CD4-positive, alpha-beta memory T cell (primary cell): ENCODE measurements at regions not wholly inside any gene's neighbourhood (a gene's known extent, or its start where the extent isn't known, plus 50 kb on each side); places are given as distances from the start of the nearest gene placed in this dataset.

Experiments
- CTCF ChIA-PET: fragments of 350-600 bp; sonication (Branson Sonifier 250); formaldehyde crosslinking; loops from one replicate; lab custom pipeline; 2021; ENCODE audit warnings: inconsistent platforms; ENCODE audit not compliant: partially characterized antibody; lab: Charles Lee
- POLR2A ChIA-PET: fragments of 350-600 bp; sonication (Branson Sonifier 250); formaldehyde crosslinking; loops from one replicate; lab custom pipeline; 2021; ENCODE audit not compliant: partially characterized antibody; lab: Charles Lee
- DNase-seq, 5 donors: peaks; one replicate each; pipeline versions ENCODE4 v3.0.0 to v3.0.0-alpha.2; 2020 to 2022; ENCODE audit warnings: mixed read lengths in 1 of 5
- H3K27ac ChIP-seq: one replicate; pipeline ENCODE4 v1.7.0; 2013; ENCODE audit warnings: low read depth, low read length
- H3K27me3 ChIP-seq: 2 replicates; pipeline ENCODE4 v1.7.0; 2013; ENCODE audit warnings: mild to moderate bottlenecking, low read length, moderate library complexity; ENCODE audit not compliant: insufficient read depth
- H3K36me3 ChIP-seq: 2 replicates; pipeline ENCODE4 v1.7.0; 2013; ENCODE audit warnings: mild to moderate bottlenecking, low read length, moderate library complexity; ENCODE audit not compliant: insufficient read depth
- H3K4me1 ChIP-seq: 2 replicates; pipeline ENCODE4 v1.7.0; 2013; ENCODE audit warnings: mild to moderate bottlenecking, low read length, moderate library complexity; ENCODE audit not compliant: insufficient read depth
- H3K4me3 ChIP-seq, 2 donors: one replicate each; pipeline ENCODE4 v1.7.0; 2013; ENCODE audit warnings: low read length in 2 of 2, mild to moderate bottlenecking in 1 of 2
- H3K9me3 ChIP-seq, 2 donors: one replicate each; pipeline ENCODE4 v1.7.0; 2013; ENCODE audit warnings: low read length in 2 of 2, control low read depth in 1 of 2; ENCODE audit not compliant: control insufficient read depth in 1 of 2
- H3K27ac Mint-ChIP-seq, 7 donors: one replicate each; pipeline ENCODE4 v1.8.0; 2020 to 2021; ENCODE audit warnings: mixed read lengths in 7 of 7, mild to moderate bottlenecking in 6 of 7, inconsistent platforms in 3 of 7, moderate library complexity in 3 of 7
- H3K27me3 Mint-ChIP-seq, 2 donors: one replicate each; pipeline ENCODE4 v1.8.0; 2020 to 2021; ENCODE audit warnings: mixed read lengths in 2 of 2
- H3K36me3 Mint-ChIP-seq, 2 donors: one replicate each; pipeline ENCODE4 v1.8.0; 2020 to 2021; ENCODE audit warnings: mixed read lengths in 2 of 2, inconsistent platforms in 1 of 2, mild to moderate bottlenecking in 1 of 2
- H3K4me1 Mint-ChIP-seq, 4 donors: one replicate each; pipeline ENCODE4 v1.8.0; 2020 to 2021; ENCODE audit warnings: mixed read lengths in 4 of 4, mild to moderate bottlenecking in 1 of 4
- H3K4me3 Mint-ChIP-seq, 8 donors: one replicate each; pipeline ENCODE4 v1.8.0; 2020 to 2021; ENCODE audit warnings: mixed read lengths in 8 of 8, mild to moderate bottlenecking in 7 of 8, moderate library complexity in 6 of 8, inconsistent platforms in 3 of 8
- H3K9me3 Mint-ChIP-seq, 8 donors: one replicate each; pipeline ENCODE4 v1.8.0; 2020 to 2021; ENCODE audit warnings: mixed read lengths in 8 of 8, mild to moderate bottlenecking in 5 of 8, inconsistent platforms in 3 of 8, moderate library complexity in 1 of 8
- intact Hi-C: fragments of 100-400 bp; cut with micrococcal nuclease; formaldehyde crosslinking; loops from one replicate; pipeline ENCODE4 v1.15.1; 2023

- Mint-ChIP-seq H3K4me1 (no peaks in the 10 kb centered on the region), H3K4me3 (no peak overlapping the region), H3K36me3 (no peaks in the 10 kb centered on the region), H3K9me3 (peaks cover 0 to 3% (median 0%) of the 10 kb centered on the region in 8 donors), H3K27ac (no peak overlapping the region), H3K27me3 (peaks cover 0 to 6% of the 10 kb centered on the region in 2 donors)
- H3K9me3 ChIP-seq, result no peaks in the 10 kb centered on the region
- intact Hi-C loops, result no loop called here
- H3K27ac ChIP-seq, result no peak overlapping the region
- H3K4me3 ChIP-seq, result no peak overlapping the region
- no peaks in the 10 kb centered on the region for H3K36me3 ChIP-seq
- no peak for DNase-seq
- no peaks in the 10 kb centered on the region for H3K27me3 ChIP-seq
- CTCF ChIA-PET, result no interaction called here
- POLR2A ChIA-PET, result no interaction called here
- H3K4me1 ChIP-seq, result no peaks in the 10 kb centered on the region
Measured at GRCh38 chr18:47547539-47548202, 296.2 kb upstream of the SKOR2 start.

- Histone ChIP-seq H3K4me1 (no peaks in the 10 kb centered on the region), H3K36me3 (no peaks in the 10 kb centered on the region), H3K4me3 (no peak overlapping the region), H3K27me3 (no peaks in the 10 kb centered on the region), H3K27ac (no peak overlapping the region), H3K9me3 (no peaks in the 10 kb centered on the region)
- H3K4me3 Mint-ChIP-seq, result no peak overlapping the region
- no peak overlapping the region for H3K27ac Mint-ChIP-seq
- H3K27me3 Mint-ChIP-seq, result peaks cover 0 to 4% of the 10 kb centered on the region in 2 donors
- no peaks in the 10 kb centered on the region for H3K36me3 Mint-ChIP-seq
- H3K4me1 Mint-ChIP-seq, result no peaks in the 10 kb centered on the region
- H3K9me3 Mint-ChIP-seq, result peaks cover 0 to 5% (median 1%) of the 10 kb centered on the region in 8 donors
- intact Hi-C loops, result no loop called here
- CTCF ChIA-PET, result no interaction called here
- DNase-seq, result no peak
- POLR2A ChIA-PET, result no interaction called here
Measured at GRCh38 chr18:47545613-47546012, 294.2 kb upstream of the SKOR2 start.

- H3K27ac Mint-ChIP-seq, result no peak overlapping the region
- ChIA-PET POLR2A (no interaction called here), CTCF (no interaction called here)
- peaks cover 0 to 7% (median 2%) of the 10 kb centered on the region in 8 donors for H3K9me3 Mint-ChIP-seq
- no peak overlapping the region for H3K27ac ChIP-seq
- H3K27me3 ChIP-seq, result no peaks in the 10 kb centered on the region
- intact Hi-C loops, result no loop called here
- no peak overlapping the region for H3K4me3 ChIP-seq
- no peak for DNase-seq
- H3K36me3 ChIP-seq, result no peaks in the 10 kb centered on the region
- H3K4me1 Mint-ChIP-seq, result no peaks in the 10 kb centered on the region
- no peak overlapping the region for H3K4me3 Mint-ChIP-seq
- no peaks in the 10 kb centered on the region for H3K9me3 ChIP-seq
- no peaks in the 10 kb centered on the region for H3K4me1 ChIP-seq
- H3K27me3 Mint-ChIP-seq, result peaks cover 0 to 4% of the 10 kb centered on the region in 2 donors
- no peaks in the 10 kb centered on the region for H3K36me3 Mint-ChIP-seq
Measured at GRCh38 chr18:47543080-47543479, 291.6 kb upstream of the SKOR2 start.

- H3K9me3 ChIP-seq, result no peaks in the 10 kb centered on the region
- no peak for DNase-seq
- Mint-ChIP-seq H3K9me3 (peaks cover 0 to 7% (median 2%) of the 10 kb centered on the region in 8 donors), H3K4me1 (no peaks in the 10 kb centered on the region), H3K4me3 (no peak overlapping the region), H3K36me3 (no peaks in the 10 kb centered on the region), H3K27me3 (peaks cover 0 to 4% of the 10 kb centered on the region in 2 donors), H3K27ac (no peak overlapping the region)
- intact Hi-C loops, result no loop called here
- H3K36me3 ChIP-seq, result no peaks in the 10 kb centered on the region
- ChIA-PET CTCF (no interaction called here), POLR2A (no interaction called here)
- no peaks in the 10 kb centered on the region for H3K4me1 ChIP-seq
- H3K27ac ChIP-seq, result no peak overlapping the region
- no peaks in the 10 kb centered on the region for H3K27me3 ChIP-seq
- no peak overlapping the region for H3K4me3 ChIP-seq
Measured at GRCh38 chr18:47542551-47542950, 291.1 kb upstream of the SKOR2 start.

- Histone ChIP-seq H3K4me1 (no peaks in the 10 kb centered on the region), H3K27me3 (peaks cover 5% of the 10 kb centered on the region), H3K27ac (no peak overlapping the region), H3K9me3 (no peaks in the 10 kb centered on the region), H3K36me3 (no peaks in the 10 kb centered on the region), H3K4me3 (no peak overlapping the region)
- Mint-ChIP-seq H3K4me3 (no peak overlapping the region), H3K36me3 (no peaks in the 10 kb centered on the region), H3K27me3 (peaks cover 14 to 16% of the 10 kb centered on the region in 2 donors), H3K9me3 (peaks cover 0 to 7% (median 0%) of the 10 kb centered on the region in 8 donors), H3K4me1 (no peaks in the 10 kb centered on the region), H3K27ac (no peak overlapping the region)
- POLR2A ChIA-PET, result no interaction called here
- intact Hi-C loops, result no loop called here
- no peak for DNase-seq
- CTCF ChIA-PET, result no interaction called here
Measured at GRCh38 chr18:47531717-47532116, 280.3 kb upstream of the SKOR2 start.

- CTCF ChIA-PET, result no interaction called here
- peaks cover 0 to 7% (median 0%) of the 10 kb centered on the region in 8 donors for H3K9me3 Mint-ChIP-seq
Measured at GRCh38 chr18:47530695-47531094, 279.2 kb upstream of the SKOR2 start.

GRCh38 chr18:47528343-47528742 lies 276.9 kb upstream of the SKOR2 start:
- no peak for DNase-seq
- H3K36me3 ChIP-seq, result no peaks in the 10 kb centered on the region
- Mint-ChIP-seq H3K4me1 (no peaks in the 10 kb centered on the region), H3K27me3 (peaks cover 14 to 27% of the 10 kb centered on the region in 2 donors), H3K9me3 (peaks cover 0 to 7% (median 0%) of the 10 kb centered on the region in 8 donors), H3K27ac (no peak overlapping the region), H3K4me3 (no peak overlapping the region), H3K36me3 (no peaks in the 10 kb centered on the region)
- no peak overlapping the region for H3K27ac ChIP-seq
- H3K4me3 ChIP-seq, result no peak overlapping the region
- H3K4me1 ChIP-seq, result no peaks in the 10 kb centered on the region
- peaks cover 4% of the 10 kb centered on the region for H3K27me3 ChIP-seq
- no peaks in the 10 kb centered on the region for H3K9me3 ChIP-seq
- ChIA-PET CTCF (no interaction called here), POLR2A (no interaction called here)
- intact Hi-C loops, result no loop called here

More at GRCh38 chr18:47530695-47531094, 279.2 kb upstream of the SKOR2 start:
- H3K9me3 ChIP-seq, result no peaks in the 10 kb centered on the region
- no peak overlapping the region for H3K27ac ChIP-seq
- no peaks in the 10 kb centered on the region for H3K4me1 ChIP-seq
- H3K27me3 ChIP-seq, result peaks cover 5% of the 10 kb centered on the region
- POLR2A ChIA-PET, result no interaction called here
- Mint-ChIP-seq H3K36me3 (no peaks in the 10 kb centered on the region), H3K4me1 (no peaks in the 10 kb centered on the region), H3K27ac (no peak overlapping the region), H3K4me3 (no peak overlapping the region), H3K27me3 (peaks cover 14 to 18% of the 10 kb centered on the region in 2 donors)
- DNase-seq, result no peak
- intact Hi-C loops, result no loop called here
- no peaks in the 10 kb centered on the region for H3K36me3 ChIP-seq
- no peak overlapping the region for H3K4me3 ChIP-seq
